HEK293T (cell line): ENCODE measurements at regions not wholly inside any gene's neighbourhood (a gene's known extent, or its start where the extent isn't known, plus 50 kb on each side); places are given as distances from the start of the nearest gene placed in this dataset.

Experiments used
- FOXM1 ChIP-seq: fragments of 450-650 bp; IDR thresholded peaks from 2 replicates; pipeline ENCODE4 v1.6.1; 2017; ENCODE audit warnings: mild to moderate bottlenecking, borderline replicate concordance
- L3MBTL2 ChIP-seq: fragments of 450-650 bp; conservative IDR thresholded peaks from 2 replicates; pipeline ENCODE4 v1.6.1; 2016; ENCODE audit warnings: mild to moderate bottlenecking
- SP1 ChIP-seq: fragments of 450-650 bp; IDR thresholded peaks from 2 replicates; pipeline ENCODE4 v1.6.1; 2017
- SUZ12 ChIP-seq: fragments of 450-650 bp; IDR thresholded peaks from 2 replicates; pipeline ENCODE4 v1.6.1; 2016; ENCODE audit warnings: mild to moderate bottlenecking
- TF ChIP-seq, protein P1 (sequence below): fragments of 450-650 bp; IDR thresholded peaks from 2 replicates; pipeline ENCODE4 v1.6.1; 2016

GRCh38 chr13:90908792-90909191 lies 438.7 kb upstream of the MIR17HG start:
- TF ChIP-seq FOXM1: no peak
- no peak for TF ChIP-seq SP1
- no peak for TF ChIP-seq SUZ12
- TF ChIP-seq, protein P1, sequence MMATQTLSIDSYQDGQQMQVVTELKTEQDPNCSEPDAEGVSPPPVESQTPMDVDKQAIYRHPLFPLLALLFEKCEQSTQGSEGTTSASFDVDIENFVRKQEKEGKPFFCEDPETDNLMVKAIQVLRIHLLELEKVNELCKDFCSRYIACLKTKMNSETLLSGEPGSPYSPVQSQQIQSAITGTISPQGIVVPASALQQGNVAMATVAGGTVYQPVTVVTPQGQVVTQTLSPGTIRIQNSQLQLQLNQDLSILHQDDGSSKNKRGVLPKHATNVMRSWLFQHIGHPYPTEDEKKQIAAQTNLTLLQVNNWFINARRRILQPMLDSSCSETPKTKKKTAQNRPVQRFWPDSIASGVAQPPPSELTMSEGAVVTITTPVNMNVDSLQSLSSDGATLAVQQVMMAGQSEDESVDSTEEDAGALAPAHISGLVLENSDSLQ: no peak
- TF ChIP-seq L3MBTL2: no peak
